GM21390 (cell line): ENCODE measurements at regions not wholly inside any gene's neighbourhood (a gene's known extent, or its start where the extent isn't known, plus 50 kb on each side); places are given as distances from the start of the nearest gene placed in this dataset.

Experiments
- ATAC-seq: cut with Tn5 transposase; IDR thresholded peaks from one replicate; pipeline ENCODE4 v1.9.1; 2021; ENCODE audit not compliant: unreplicated experiment

- no peak for ATAC-seq
These were observed 250.0 kb upstream of the RBMY1B start for GRCh38 chrY:21261158-21261557.

DNA sequence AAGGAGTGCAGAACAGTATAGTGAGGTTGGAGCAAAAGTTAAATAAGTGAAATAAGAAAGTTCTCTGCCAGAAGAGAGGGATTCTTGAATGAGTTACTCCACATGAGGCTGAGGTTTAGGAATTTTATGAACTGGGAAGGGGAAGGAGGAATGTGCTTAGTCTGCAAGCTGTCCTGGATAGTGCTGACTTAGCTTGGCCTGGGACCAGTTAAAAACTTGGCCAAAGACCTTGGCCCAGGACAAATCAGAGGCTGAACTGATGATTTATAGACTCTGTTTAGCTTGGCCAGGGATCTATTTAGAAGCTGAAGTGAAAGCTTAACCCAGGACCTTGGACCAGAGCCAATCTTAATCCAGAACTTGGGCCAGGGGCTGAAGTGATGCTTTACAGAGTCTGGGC, 244.4 kb upstream of the RBMY1B start:
- no peak for ATAC-seq

DNA sequence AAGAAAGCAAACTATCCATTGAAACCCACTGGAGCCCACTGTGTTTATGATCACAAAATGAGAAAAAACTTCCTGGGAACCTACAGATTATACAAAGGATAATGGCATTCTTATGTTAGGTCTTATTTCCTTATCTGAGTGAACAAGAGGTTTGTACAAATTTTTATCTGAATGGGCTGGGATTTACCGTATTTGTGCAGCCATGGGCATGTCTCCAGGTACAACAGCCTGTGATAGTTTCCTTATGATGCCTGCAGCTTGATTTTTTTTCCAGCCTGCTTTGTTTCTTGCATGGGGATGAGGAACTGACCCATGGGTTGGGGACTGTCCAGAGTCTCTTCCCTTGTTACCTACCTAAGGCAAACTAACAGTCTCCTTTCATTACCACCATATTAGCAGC, 244.0 kb upstream of the RBMY1B start:
- no peak for ATAC-seq

- ATAC-seq, result no peak
These were observed 223.4 kb upstream of the RBMY1B start for GRCh38 chrY:21287769-21288168.

GRCh38 chrY:21288908-21289307, 222.2 kb upstream of the RBMY1B start:
- no peak for ATAC-seq

- ATAC-seq, result no peak
These were observed 215.9 kb upstream of the RBMY1B start for GRCh38 chrY:21295206-21295605.

- no peak for ATAC-seq
These were observed 208.9 kb upstream of the RBMY1B start for GRCh38 chrY:21302278-21302677.

DNA sequence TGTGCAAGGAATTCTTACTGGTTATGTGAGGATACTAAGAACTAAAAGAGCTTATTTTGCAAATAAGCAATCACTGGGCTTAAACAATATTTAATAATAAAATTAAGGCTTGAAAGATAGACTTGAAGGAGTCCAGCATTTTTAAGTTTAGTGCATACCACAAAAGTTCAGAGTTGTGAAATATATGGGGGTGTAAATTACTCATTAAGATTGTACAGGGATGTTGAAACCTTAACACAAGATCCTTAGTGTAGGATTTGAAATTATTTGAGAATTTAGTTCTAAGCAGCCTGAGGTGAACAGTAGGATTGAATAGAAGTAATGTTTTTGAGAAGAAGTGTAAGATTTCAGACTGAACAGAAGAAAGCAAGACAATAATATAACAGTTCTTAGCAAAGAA, 195.8 kb upstream of the RBMY1B start:
- no peak for ATAC-seq
